Prostate gland (tissue), 2 donors: ENCODE measurements at regions not wholly inside any gene's neighbourhood (a gene's known extent, or its start where the extent isn't known, plus 50 kb on each side); places are given as distances from the start of the nearest gene placed in this dataset.

ENCODE experiments used
- CTCF ChIP-seq, 4 experiments: fragments of 200-600 bp in 2 of 4; fragments of 450-650 bp in 2 of 4; sonication (generic) in 2 of 4; IDR thresholded peaks; 1 replicate in 3 of 4; 2 replicates in 1 of 4; pipeline ENCODE4 v1.5.1; 2016 to 2019; ENCODE audit warnings: antibody characterized with exemption in 4 of 4, mild to moderate bottlenecking in 2 of 4, moderate library complexity in 2 of 4
- POLR2A ChIP-seq: fragments of 450-650 bp; IDR thresholded peaks from one replicate; pipeline ENCODE4 v1.6.1; 2016; ENCODE audit warnings: antibody characterized with exemption, mild to moderate bottlenecking

DNA sequence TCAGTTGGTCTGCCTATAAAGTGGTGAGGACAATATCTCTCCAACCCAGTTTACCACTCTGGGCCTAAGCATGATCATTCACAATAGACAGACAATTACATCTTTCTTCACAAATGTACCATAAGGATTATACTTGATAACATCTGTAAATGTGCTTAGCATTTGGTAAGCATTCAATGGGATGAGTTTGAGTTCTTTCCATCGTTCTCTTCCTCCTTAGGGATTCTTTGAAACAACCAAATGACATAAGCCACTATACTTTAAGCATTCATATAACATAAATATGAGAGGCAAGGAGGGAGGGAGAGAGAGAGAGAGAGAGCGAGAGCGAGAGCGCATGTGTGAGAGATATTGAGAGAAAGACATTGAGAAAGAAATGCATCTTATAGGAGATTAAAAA lies 303.3 kb upstream of the CBLB start:
- TF ChIP-seq POLR2A (no peak), CTCF (IDR thresholded peaks at IDR 0.05) (no peak)
